Endothelial cell of umbilical vein (primary cell): ENCODE measurements at regions not wholly inside any gene's neighbourhood (a gene's known extent, or its start where the extent isn't known, plus 50 kb on each side); places are given as distances from the start of the nearest gene placed in this dataset.

Source experiments
- GATA2 ChIP-seq: IDR thresholded peaks from 2 replicates; pipeline ENCODE4 v1.7.0; 2011; ENCODE audit warnings: low read depth, mild to moderate bottlenecking, moderate library complexity, mixed read lengths, low read length; ENCODE audit not compliant: insufficient read length, insufficient read depth
- TF ChIP-seq, protein P1 (sequence below): IDR thresholded peaks from 2 replicates; pipeline ENCODE4 v1.6.1; 2011; ENCODE audit not compliant: insufficient read depth, insufficient read length
- TF ChIP-seq, protein P2 (sequence below), 2 donors: IDR thresholded peaks; 1 replicate in 1 of 2; 2 replicates in 1 of 2; pipeline ENCODE4 v1.5.1; 2011; ENCODE audit warnings: low read length in 2 of 2, mild to moderate bottlenecking in 2 of 2, moderate library complexity in 2 of 2, control low read depth in 1 of 2, inconsistent platforms in 1 of 2, low read depth in 1 of 2; ENCODE audit not compliant: insufficient read depth in 1 of 2; ENCODE audit errors: extremely low read depth in 1 of 2

DNA sequence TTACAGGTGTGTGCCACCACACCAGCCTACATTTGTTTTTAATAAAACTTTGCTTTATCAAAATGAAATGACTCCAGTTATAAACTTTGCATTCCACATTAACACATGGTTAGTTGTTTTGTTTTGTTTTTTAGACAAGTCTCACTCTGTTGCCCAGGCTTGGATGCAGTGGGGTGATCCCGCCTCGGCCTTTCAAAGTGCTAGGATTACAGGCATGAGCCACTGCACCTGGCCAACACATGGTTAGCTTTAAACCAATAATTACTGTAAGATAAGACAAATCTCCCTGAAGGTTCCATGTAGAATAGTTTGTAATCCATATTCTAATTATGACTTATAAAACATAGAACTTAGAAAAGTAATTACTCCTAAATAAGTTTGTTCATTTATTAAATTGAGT is 89.8 kb upstream of the MED13 start:
- TF ChIP-seq, protein P1, sequence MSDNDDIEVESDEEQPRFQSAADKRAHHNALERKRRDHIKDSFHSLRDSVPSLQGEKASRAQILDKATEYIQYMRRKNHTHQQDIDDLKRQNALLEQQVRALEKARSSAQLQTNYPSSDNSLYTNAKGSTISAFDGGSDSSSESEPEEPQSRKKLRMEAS: no peak
- TF ChIP-seq, protein P2, sequence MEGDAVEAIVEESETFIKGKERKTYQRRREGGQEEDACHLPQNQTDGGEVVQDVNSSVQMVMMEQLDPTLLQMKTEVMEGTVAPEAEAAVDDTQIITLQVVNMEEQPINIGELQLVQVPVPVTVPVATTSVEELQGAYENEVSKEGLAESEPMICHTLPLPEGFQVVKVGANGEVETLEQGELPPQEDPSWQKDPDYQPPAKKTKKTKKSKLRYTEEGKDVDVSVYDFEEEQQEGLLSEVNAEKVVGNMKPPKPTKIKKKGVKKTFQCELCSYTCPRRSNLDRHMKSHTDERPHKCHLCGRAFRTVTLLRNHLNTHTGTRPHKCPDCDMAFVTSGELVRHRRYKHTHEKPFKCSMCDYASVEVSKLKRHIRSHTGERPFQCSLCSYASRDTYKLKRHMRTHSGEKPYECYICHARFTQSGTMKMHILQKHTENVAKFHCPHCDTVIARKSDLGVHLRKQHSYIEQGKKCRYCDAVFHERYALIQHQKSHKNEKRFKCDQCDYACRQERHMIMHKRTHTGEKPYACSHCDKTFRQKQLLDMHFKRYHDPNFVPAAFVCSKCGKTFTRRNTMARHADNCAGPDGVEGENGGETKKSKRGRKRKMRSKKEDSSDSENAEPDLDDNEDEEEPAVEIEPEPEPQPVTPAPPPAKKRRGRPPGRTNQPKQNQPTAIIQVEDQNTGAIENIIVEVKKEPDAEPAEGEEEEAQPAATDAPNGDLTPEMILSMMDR (IDR thresholded peaks at IDR 0.05; ENCODE audit: extremely low read depth in 1 of 2, insufficient read depth in 1 of 2, low read depth in 1 of 2, low read length in 2 of 2): no peak
- TF ChIP-seq GATA2: no peak
